GM21390 (cell line): ENCODE measurements at regions not wholly inside any gene's neighbourhood (a gene's known extent, or its start where the extent isn't known, plus 50 kb on each side); places are given as distances from the start of the nearest gene placed in this dataset.

Experiments
- ATAC-seq: cut with Tn5 transposase; IDR thresholded peaks from one replicate; pipeline ENCODE4 v1.9.1; 2021; ENCODE audit not compliant: unreplicated experiment

DNA sequence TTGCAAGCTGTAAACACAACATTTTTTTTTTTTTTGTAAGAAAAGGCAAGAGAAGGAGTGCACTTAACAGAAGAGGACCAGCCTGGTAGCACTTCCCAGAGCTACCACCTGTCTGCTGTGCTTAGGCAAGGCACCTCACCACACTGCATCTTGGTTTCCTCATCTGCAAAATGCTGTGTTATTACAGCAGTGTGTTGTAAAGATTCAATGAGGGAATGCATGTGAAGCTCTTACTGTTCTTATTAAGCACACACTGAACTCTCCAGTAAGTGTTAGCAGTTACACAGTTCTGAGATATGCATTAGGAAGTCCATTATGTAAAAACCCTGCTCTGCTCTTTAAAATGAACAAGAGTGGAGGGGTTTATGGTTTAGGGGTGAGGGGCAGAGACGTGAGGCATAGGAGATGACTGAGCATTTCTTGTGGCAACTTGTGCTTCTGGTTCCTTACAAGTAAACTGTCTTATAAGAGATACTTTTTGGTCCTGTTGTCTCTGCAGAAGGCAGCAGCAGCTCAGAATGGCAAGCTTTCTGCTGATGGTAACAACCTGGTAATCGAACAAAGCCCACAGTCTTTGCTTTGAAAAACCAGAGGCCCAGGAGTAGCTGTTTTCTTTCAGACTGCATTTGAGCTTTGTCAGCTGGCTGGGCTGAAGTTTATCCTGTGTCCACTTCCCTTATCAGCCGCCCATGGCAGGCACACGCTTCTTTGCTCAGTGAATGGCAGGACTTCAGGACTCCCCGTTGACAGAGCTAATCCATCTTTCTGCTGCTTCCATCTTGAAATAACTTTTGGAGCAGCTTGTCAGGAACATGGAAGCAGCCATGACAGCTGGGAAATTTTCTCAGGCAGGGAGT lies 98.8 kb upstream of the BMPER start:
- no peak for ATAC-seq

DNA sequence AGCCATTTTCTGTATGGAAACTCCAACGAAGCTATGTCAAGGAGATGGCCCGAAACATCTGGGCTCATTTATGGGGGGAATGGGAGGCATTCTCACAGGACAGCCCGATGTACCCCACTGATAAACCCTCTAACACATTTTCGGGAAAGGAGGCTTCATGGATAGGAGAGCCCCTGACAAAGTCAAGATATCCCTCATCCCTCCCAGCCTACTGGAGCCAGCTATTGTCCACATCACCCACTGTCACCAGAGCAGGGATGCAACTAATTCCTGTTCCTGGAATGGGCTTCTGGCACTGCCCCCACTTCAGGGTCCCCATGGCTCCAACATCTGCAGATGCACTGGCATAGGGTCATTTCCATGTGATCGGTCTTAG lies 98.2 kb upstream of the BMPER start:
- no peak for ATAC-seq

- ATAC-seq = no peak
Measured at GRCh38 chr7:33807779-33808482, 97.4 kb upstream of the BMPER start.

GRCh38 chr7:33809228-33809627 lies 96.1 kb upstream of the BMPER start:
- no peak for ATAC-seq

DNA sequence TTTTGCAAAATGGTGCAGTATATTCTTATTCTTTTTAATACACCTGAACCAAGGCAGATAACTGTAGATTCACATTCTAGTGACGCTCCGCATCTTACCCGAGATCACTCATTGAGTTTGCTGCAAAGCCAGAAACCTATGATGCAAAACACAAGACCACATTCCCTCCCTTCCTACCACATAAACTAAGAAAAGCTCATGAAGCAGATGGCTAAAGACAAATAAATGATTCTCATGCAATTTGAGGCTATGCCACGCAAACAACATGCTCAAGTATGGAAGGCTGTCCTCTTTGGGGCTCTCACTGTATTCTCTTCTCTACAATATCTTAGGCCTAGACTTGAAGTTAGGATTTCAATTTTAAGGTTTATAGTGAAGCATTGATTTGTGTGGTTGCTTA lies 95.0 kb upstream of the BMPER start:
- no peak for ATAC-seq

GRCh38 chr7:33813331-33813730 lies 92.0 kb upstream of the BMPER start:
- no peak for ATAC-seq

- ATAC-seq = no peak
Measured at GRCh38 chr7:33814400-33814799, 90.9 kb upstream of the BMPER start.

DNA sequence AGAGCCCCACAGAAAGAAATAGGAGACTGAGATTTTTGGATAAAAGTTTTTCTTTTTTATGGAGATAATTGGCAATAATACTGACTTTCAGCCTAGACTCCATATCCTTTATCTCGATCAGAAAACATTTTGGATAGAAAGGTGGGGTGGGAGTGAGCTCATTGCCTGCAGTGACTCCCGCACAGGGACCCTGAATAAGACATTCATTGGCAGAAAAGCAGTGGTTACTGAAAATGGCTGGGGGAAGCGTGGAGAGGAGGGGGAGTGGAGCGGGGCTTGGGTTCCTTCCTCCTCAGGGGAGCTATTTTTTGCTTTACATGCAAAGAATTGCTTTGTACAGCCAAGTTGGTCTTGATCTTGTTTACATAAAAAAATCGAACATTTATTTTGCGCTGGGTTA lies 90.4 kb upstream of the BMPER start:
- ATAC-seq = no peak

GRCh38 chr7:33815336-33815735 lies 90.0 kb upstream of the BMPER start:
- no peak for ATAC-seq

DNA sequence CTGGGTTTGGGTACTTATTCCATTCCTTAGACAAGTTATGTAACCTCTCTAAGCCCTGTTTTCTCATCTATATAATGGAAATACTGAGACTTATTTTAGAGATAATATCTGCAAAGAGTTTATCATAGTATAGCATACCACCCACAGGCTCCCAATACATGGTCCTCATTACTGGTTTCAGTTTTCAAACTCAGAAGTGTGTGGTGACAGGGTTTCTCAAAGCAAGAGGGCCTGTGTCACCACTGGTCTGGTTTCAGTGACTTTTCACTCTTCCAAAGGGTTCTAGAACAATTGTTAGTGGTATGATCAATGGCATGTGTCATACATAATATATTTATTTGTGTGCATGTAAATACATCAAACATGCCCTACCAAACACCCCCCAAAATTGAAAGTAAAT lies 89.2 kb upstream of the BMPER start:
- ATAC-seq = no peak

GRCh38 chr7:33819658-33820057 lies 85.7 kb upstream of the BMPER start:
- ATAC-seq = no peak

- ATAC-seq = no peak
Measured at GRCh38 chr7:33820206-33820605, 85.1 kb upstream of the BMPER start.

GRCh38 chr7:33821970-33822369 lies 83.4 kb upstream of the BMPER start:
- no peak for ATAC-seq

- no peak for ATAC-seq
Measured at GRCh38 chr7:33823913-33824312, 81.4 kb upstream of the BMPER start.

- ATAC-seq = no peak
Measured at GRCh38 chr7:33824911-33825459, 80.4 kb upstream of the BMPER start.

DNA sequence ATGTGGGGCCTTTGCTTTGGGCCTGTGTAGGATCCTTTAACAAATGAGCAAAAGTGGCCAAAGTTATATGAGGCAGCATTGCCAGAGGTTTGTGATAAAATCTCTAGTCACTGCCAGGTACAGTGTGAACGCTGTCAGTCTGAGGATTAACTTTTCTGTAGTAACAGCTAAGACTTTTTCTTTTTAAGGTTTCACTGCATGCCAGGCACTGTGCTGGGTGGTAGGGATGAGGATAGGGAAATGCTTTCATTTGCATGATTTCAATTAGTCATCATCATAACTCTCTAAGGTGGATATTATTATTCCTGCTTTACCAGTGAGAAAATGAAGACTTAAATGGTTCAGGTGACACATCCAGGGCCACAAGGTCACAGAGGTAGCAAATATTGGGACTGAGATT lies 79.7 kb upstream of the BMPER start:
- ATAC-seq = no peak

GRCh38 chr7:33829536-33829935 lies 75.8 kb upstream of the BMPER start:
- no peak for ATAC-seq

GRCh38 chr7:33831389-33832141 lies 73.8 kb upstream of the BMPER start:
- no peak for ATAC-seq

GRCh38 chr7:33832271-33832721 lies 73.0 kb upstream of the BMPER start:
- ATAC-seq = no peak

DNA sequence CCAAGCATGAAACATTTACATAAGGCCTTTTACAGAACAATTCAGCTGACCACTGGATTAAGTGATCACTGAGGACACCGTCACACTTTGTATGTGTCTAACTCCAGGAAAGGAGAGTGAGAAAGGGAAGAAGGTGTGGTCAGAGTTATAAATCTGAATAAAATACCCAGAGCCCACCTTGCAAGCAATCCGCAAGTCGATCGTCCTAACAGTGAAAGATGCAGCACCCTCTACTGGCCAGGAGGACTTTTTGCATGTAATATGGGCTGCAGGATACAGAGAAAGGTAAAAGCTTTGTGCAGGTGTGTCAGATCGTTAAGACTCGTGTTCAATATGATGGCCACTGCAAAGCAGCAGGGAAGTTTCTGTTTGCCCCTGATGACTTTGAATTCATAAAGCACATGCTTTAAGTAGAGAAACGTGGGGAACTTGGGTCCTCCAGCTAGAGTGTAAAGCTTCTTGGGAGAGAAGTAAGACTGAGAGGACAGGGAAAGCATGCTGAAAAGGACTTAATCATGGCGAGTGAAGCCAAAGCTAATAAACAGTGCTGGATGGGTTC lies 68.5 kb upstream of the BMPER start:
- ATAC-seq = no peak

DNA sequence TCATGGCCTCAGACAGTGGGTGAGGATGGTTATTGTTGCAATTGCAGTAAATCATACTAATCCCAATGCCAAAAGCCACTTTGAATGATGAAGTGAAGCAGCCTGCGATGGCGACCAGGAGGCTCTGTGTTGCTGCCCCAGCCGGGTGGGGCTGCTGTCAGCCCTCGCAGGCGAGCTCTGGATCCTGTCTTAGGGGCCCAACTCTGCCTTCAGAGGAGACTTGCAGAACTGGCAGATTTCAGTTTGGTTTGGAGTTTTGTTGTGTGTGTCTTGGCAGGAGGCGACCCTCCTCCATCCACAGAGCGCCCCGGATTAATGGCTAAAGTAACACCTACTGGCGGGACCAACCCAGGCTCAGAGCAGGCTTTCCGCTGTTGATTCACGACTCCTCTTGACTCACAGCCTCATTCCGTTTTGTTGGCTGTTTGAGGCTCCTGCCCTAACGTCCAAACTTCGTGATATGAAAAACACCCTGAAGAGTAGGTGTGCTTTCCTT lies 67.9 kb upstream of the BMPER start:
- ATAC-seq = no peak
